ENCODE measurements at regions not wholly inside any gene's neighbourhood (a gene's known extent, or its start where the extent isn't known, plus 50 kb on each side); places are given as distances from the start of the nearest gene placed in this dataset.

GRCh38 chr9:103867886-103868285 is 226.2 kb upstream of the SMC2 start:
- H3K27ac ChIP-seq, result no peak overlapping the region
- no peak overlapping the region for H3K4me3 ChIP-seq
- no peaks in the 10 kb centered on the region for H3K27me3 ChIP-seq
- H3K9me3 ChIP-seq, result no peaks in the 10 kb centered on the region
- no peaks in the 10 kb centered on the region for H3K4me1 ChIP-seq
- no peaks in the 10 kb centered on the region for H3K36me3 ChIP-seq
- intact Hi-C loops (cut with DNase I; ENCODE audit: low total_unique reads) (no loop called here), in situ Hi-C loops (cut with MboI; ENCODE audit: low sequenced_read_pairs in 4 of 4) (no loop called here)
- no peak for ATAC-seq
- TF ChIP-seq, protein P1, sequence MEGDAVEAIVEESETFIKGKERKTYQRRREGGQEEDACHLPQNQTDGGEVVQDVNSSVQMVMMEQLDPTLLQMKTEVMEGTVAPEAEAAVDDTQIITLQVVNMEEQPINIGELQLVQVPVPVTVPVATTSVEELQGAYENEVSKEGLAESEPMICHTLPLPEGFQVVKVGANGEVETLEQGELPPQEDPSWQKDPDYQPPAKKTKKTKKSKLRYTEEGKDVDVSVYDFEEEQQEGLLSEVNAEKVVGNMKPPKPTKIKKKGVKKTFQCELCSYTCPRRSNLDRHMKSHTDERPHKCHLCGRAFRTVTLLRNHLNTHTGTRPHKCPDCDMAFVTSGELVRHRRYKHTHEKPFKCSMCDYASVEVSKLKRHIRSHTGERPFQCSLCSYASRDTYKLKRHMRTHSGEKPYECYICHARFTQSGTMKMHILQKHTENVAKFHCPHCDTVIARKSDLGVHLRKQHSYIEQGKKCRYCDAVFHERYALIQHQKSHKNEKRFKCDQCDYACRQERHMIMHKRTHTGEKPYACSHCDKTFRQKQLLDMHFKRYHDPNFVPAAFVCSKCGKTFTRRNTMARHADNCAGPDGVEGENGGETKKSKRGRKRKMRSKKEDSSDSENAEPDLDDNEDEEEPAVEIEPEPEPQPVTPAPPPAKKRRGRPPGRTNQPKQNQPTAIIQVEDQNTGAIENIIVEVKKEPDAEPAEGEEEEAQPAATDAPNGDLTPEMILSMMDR (IDR thresholded peaks at IDR 0.05 in 4 of 5, conservative IDR thresholded peaks at IDR 0.05 in 1 of 5), result no peak
- no peak for TF ChIP-seq POLR2A (IDR thresholded peaks at IDR 0.05)
- DNase-seq, result no peak

GRCh38 chr9:103872811-103873210 is 221.3 kb upstream of the SMC2 start:
- H3K27me3 ChIP-seq, result no peaks in the 10 kb centered on the region
- ATAC-seq, result no peak
- intact Hi-C loops (cut with DNase I; ENCODE audit: low total_unique reads), result no loop called here

DNA sequence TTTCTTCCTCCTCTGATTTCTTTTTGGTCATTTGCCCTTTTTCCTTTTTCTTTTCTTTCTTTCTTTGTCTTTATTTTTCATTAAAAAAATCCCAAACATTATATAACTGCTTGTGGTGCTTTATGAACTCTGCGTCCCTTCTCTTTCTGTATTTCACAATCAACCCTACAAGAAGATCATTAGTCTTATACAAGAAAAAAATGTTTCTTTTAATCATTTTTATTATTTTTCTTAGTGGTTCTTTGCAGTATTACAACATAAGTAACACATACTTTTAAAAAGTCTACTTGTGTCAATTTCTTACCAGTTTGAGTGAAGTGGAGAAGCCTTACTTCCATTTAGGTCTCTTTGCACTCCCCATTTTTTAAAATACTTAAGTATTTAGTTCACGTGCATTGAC is 212.7 kb upstream of the SMC2 start:
- H3K27me3 ChIP-seq, result no peaks in the 10 kb centered on the region
- no peak for DNase-seq
- ATAC-seq, result no peak
- intact Hi-C loops (cut with DNase I; ENCODE audit: low total_unique reads) (no loop called here), in situ Hi-C loops (cut with MboI; ENCODE audit: low sequenced_read_pairs in 4 of 4) (no loop called here)
- H3K4me3 ChIP-seq, result no peak overlapping the region
- TF ChIP-seq, protein P1 (IDR thresholded peaks at IDR 0.05 in 4 of 5, conservative IDR thresholded peaks at IDR 0.05 in 1 of 5), result no peak
- H3K9me3 ChIP-seq, result no peaks in the 10 kb centered on the region
- no peaks in the 10 kb centered on the region for H3K36me3 ChIP-seq
- H3K27ac ChIP-seq, result no peak overlapping the region
- H3K4me1 ChIP-seq, result no peaks in the 10 kb centered on the region

More at GRCh38 chr9:103872811-103873210, 221.3 kb upstream of the SMC2 start:
- no peaks in the 10 kb centered on the region for H3K4me1 ChIP-seq
- DNase-seq, result no peak
- TF ChIP-seq, protein P1 (IDR thresholded peaks at IDR 0.05 in 4 of 5, conservative IDR thresholded peaks at IDR 0.05 in 1 of 5), result no peak
- TF ChIP-seq POLR2A (IDR thresholded peaks at IDR 0.05), result no peak
- no peak overlapping the region for H3K27ac ChIP-seq
- H3K4me3 ChIP-seq, result no peak overlapping the region
- no peaks in the 10 kb centered on the region for H3K36me3 ChIP-seq
- in situ Hi-C loops (cut with MboI; ENCODE audit: low sequenced_read_pairs in 4 of 4), result no loop called here
- H3K9me3 ChIP-seq, result no peaks in the 10 kb centered on the region

GRCh38 chr9:103889989-103890388 is 204.1 kb upstream of the SMC2 start:
- TF ChIP-seq, protein P1 (IDR thresholded peaks at IDR 0.05 in 4 of 5, conservative IDR thresholded peaks at IDR 0.05 in 1 of 5), result no peak
- no peak for TF ChIP-seq POLR2A (IDR thresholded peaks at IDR 0.05)
- H3K27me3 ChIP-seq, result no peaks in the 10 kb centered on the region
- no peaks in the 10 kb centered on the region for H3K9me3 ChIP-seq
- no peaks in the 10 kb centered on the region for H3K36me3 ChIP-seq
- H3K27ac ChIP-seq, result no peak overlapping the region
- intact Hi-C loops (cut with DNase I; ENCODE audit: low total_unique reads), result no loop called here
- H3K4me1 ChIP-seq, result no peaks in the 10 kb centered on the region
- ATAC-seq, result no peak
- no peak overlapping the region for H3K4me3 ChIP-seq
- in situ Hi-C loops (cut with MboI; ENCODE audit: low sequenced_read_pairs in 4 of 4), result no loop called here
- no peak for DNase-seq

DNA sequence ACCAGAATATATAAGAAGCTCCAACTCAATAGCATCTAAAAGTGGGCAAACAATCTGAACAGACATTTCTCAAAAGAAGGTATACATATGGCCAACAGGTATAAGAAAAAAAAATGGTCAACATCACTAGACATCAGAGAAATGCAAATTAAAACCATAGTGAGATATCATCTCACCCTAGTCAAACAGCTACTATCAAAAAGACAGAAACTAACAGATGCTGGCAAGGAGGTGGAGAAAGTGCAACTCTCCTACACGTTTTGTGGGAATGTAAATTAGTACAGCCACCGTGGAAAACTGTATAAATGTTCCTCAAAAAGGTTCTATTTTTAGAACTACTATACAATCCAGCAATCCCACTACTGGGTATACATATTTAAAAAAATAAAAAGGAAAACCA is 199.9 kb upstream of the SMC2 start:
- Histone ChIP-seq H3K27me3 (no peaks in the 10 kb centered on the region), H3K4me1 (no peaks in the 10 kb centered on the region), H3K27ac (no peak overlapping the region), H3K4me3 (no peak overlapping the region), H3K9me3 (no peaks in the 10 kb centered on the region), H3K36me3 (no peaks in the 10 kb centered on the region)
- in situ Hi-C loops (cut with MboI; ENCODE audit: low sequenced_read_pairs in 4 of 4) (no loop called here), intact Hi-C loops (cut with DNase I; ENCODE audit: low total_unique reads) (no loop called here)
- ATAC-seq (no peak), DNase-seq (no peak)
- TF ChIP-seq POLR2A (IDR thresholded peaks at IDR 0.05), result no peak
- TF ChIP-seq, protein P1 (IDR thresholded peaks at IDR 0.05 in 4 of 5, conservative IDR thresholded peaks at IDR 0.05 in 1 of 5), result no peak
